HFFc6 (cell line): ENCODE measurements at regions not wholly inside any gene's neighbourhood (a gene's known extent, or its start where the extent isn't known, plus 50 kb on each side); places are given as distances from the start of the nearest gene placed in this dataset.

ENCODE experiments used
- DNase-seq: peaks from one replicate; pipeline ENCODE4 v3.0.0-alpha.2; 2018
- H3K27ac Mint-ChIP-seq: 2 replicates; pipeline ENCODE4 v1.8.0; 2020; ENCODE audit warnings: mild to moderate bottlenecking, mixed read lengths
- H3K27me3 Mint-ChIP-seq: 2 replicates; pipeline ENCODE4 v1.8.0; 2021; ENCODE audit warnings: mild to moderate bottlenecking, moderate library complexity, mixed read lengths; ENCODE audit not compliant: insufficient read depth
- H3K36me3 Mint-ChIP-seq: 2 replicates; pipeline ENCODE4 v1.8.0; 2021; ENCODE audit warnings: low read depth, mixed read lengths
- H3K4me1 Mint-ChIP-seq: 2 replicates; pipeline ENCODE4 v1.8.0; 2020; ENCODE audit warnings: low read depth, mixed read lengths
- H3K4me3 Mint-ChIP-seq: 2 replicates; pipeline ENCODE4 v1.8.0; 2020; ENCODE audit warnings: mild to moderate bottlenecking, moderate library complexity, mixed read lengths
- H3K9me3 Mint-ChIP-seq: 2 replicates; pipeline ENCODE4 v1.8.0; 2020; ENCODE audit warnings: mild to moderate bottlenecking, mixed read lengths
- CTCF ChIP-seq: fragments of 200-600 bp; sonication (generic); IDR thresholded peaks from 2 replicates; pipeline ENCODE4 v1.5.0; 2021; ENCODE audit warnings: antibody characterized with exemption, mild to moderate bottlenecking

GRCh38 chr6:126574301-126574700 is 234.4 kb downstream of the CENPW start:
- DNase-seq = no peak
- Mint-ChIP-seq H3K4me1 (no peaks in the 10 kb centered on the region), H3K36me3 (no peaks in the 10 kb centered on the region; the same call in 1 of the 2 replicates), H3K27ac (no peak overlapping the region), H3K9me3 (peaks cover 5% of the 10 kb centered on the region; the same call in 1 of the 2 replicates), H3K4me3 (no peak overlapping the region), H3K27me3 (no peaks in the 10 kb centered on the region)
- TF ChIP-seq CTCF = no peak

GRCh38 chr6:126581316-126581715 is 241.4 kb downstream of the CENPW start:
- Mint-ChIP-seq H3K4me3 (no peak overlapping the region), H3K4me1 (no peaks in the 10 kb centered on the region), H3K36me3 (no peaks in the 10 kb centered on the region), H3K27me3 (no peaks in the 10 kb centered on the region; the same call in 1 of the 2 replicates), H3K27ac (no peak overlapping the region), H3K9me3 (peaks cover 4% of the 10 kb centered on the region; the same call in 1 of the 2 replicates)
- no peak for DNase-seq
- no peak for TF ChIP-seq CTCF

- DNase-seq = no peak
- Mint-ChIP-seq H3K4me1 (no peaks in the 10 kb centered on the region), H3K27ac (no peak overlapping the region), H3K4me3 (no peak overlapping the region), H3K27me3 (no peaks in the 10 kb centered on the region), H3K9me3 (peaks cover 27% of the 10 kb centered on the region), H3K36me3 (peaks cover 4% of the 10 kb centered on the region; the same call in 1 of the 2 replicates)
- TF ChIP-seq CTCF = no peak
These were observed 260.5 kb downstream of the CENPW start for GRCh38 chr6:126600258-126600916.

- Mint-ChIP-seq H3K4me3 (no peak overlapping the region), H3K36me3 (no peaks in the 10 kb centered on the region), H3K27me3 (no peaks in the 10 kb centered on the region), H3K27ac (no peak overlapping the region), H3K4me1 (no peaks in the 10 kb centered on the region), H3K9me3 (peaks cover 16% of the 10 kb centered on the region)
- DNase-seq = no peak
- no peak for TF ChIP-seq CTCF
These were observed 263.5 kb downstream of the CENPW start for GRCh38 chr6:126603410-126603809.

- no peak overlapping the region for H3K4me3 Mint-ChIP-seq
- no peak for TF ChIP-seq CTCF
- no peaks in the 10 kb centered on the region for H3K27me3 Mint-ChIP-seq
- H3K9me3 Mint-ChIP-seq = peaks cover 16% of the 10 kb centered on the region
- DNase-seq = no peak
- no peaks in the 10 kb centered on the region for H3K36me3 Mint-ChIP-seq
- no peak overlapping the region for H3K27ac Mint-ChIP-seq
- H3K4me1 Mint-ChIP-seq = no peaks in the 10 kb centered on the region
These were observed 265.2 kb downstream of the CENPW start for GRCh38 chr6:126605089-126605488.

GRCh38 chr6:126607289-126607688 is 267.4 kb downstream of the CENPW start:
- H3K36me3 Mint-ChIP-seq = no peaks in the 10 kb centered on the region
- TF ChIP-seq CTCF = no peak
- H3K9me3 Mint-ChIP-seq = peaks cover 33% of the 10 kb centered on the region
- H3K4me1 Mint-ChIP-seq = no peaks in the 10 kb centered on the region
- no peaks in the 10 kb centered on the region for H3K27me3 Mint-ChIP-seq
- DNase-seq = no peak
- no peak overlapping the region for H3K27ac Mint-ChIP-seq
- no peak overlapping the region for H3K4me3 Mint-ChIP-seq
